H1 (cell line): ENCODE measurements at regions not wholly inside any gene's neighbourhood (a gene's known extent, or its start where the extent isn't known, plus 50 kb on each side); places are given as distances from the start of the nearest gene placed in this dataset.

Experiments used
- CTCF ChIA-PET: fragments of 300-600 bp; sonication (Branson Sonifier 250); formaldehyde crosslinking; loops from one replicate; lab custom pipeline; 2021; ENCODE audit not compliant: partially characterized antibody; lab: Charles Lee
- POLR2A ChIA-PET: fragments of 300-600 bp; sonication (Branson Sonifier 250); formaldehyde crosslinking; loops from one replicate; lab custom pipeline; 2021; ENCODE audit warnings: inconsistent platforms; ENCODE audit not compliant: partially characterized antibody; lab: Charles Lee
- DNase-seq, 2 experiments: peaks; one replicate each; pipeline versions ENCODE4 v3.0.0 to v3.0.0-alpha.2; 2010 to 2022; ENCODE audit warnings: low spot score in 2 of 2, low read depth in 1 of 2, mixed read lengths in 1 of 2
- FAIRE-seq: peaks from 2 replicates; lab custom pipeline; 2011; peaks lifted over from hg19 to GRCh38; lab: Jason Lieb, UNC
- H2AFZ ChIP-seq: 2 replicates; pipeline ENCODE4 v1.8.1; 2012; ENCODE audit warnings: low read length, inconsistent platforms
- H2AK5ac ChIP-seq: 2 replicates; pipeline ENCODE4 v1.6.1; 2013; ENCODE audit warnings: low read depth, low read length
- H2BK120ac ChIP-seq: replicated peaks from 2 replicates; pipeline ENCODE3; 2013; ENCODE audit warnings: low read depth, low read length, inconsistent platforms
- H2BK12ac ChIP-seq: 2 replicates; pipeline ENCODE4 v1.6.1; 2013; ENCODE audit warnings: low read depth, low read length
- H2BK15ac ChIP-seq: 2 replicates; pipeline ENCODE4 v1.6.1; 2013; ENCODE audit warnings: low read length
- H2BK20ac ChIP-seq: 2 replicates; pipeline ENCODE4 v1.6.1; 2013; ENCODE audit warnings: low read length
- H2BK5ac ChIP-seq: 2 replicates; pipeline ENCODE4 v1.6.1; 2013; ENCODE audit warnings: low read depth, low read length
- H3K14ac ChIP-seq: 2 replicates; pipeline ENCODE4 v1.6.1; 2013; ENCODE audit warnings: inconsistent platforms; ENCODE audit not compliant: insufficient read length
- H3K18ac ChIP-seq: 2 replicates; pipeline ENCODE4 v1.6.1; 2013; ENCODE audit warnings: low read length; ENCODE audit errors: extremely low read depth
- H3K23ac ChIP-seq: 2 replicates; pipeline ENCODE4 v1.6.1; 2013; ENCODE audit warnings: inconsistent platforms; ENCODE audit not compliant: insufficient read length
- H3K23me2 ChIP-seq: 2 replicates; pipeline ENCODE4 v1.6.1; 2013; ENCODE audit warnings: low read depth, low read length
- H3K27ac ChIP-seq: 2 replicates; pipeline ENCODE4 v1.6.1; 2011; ENCODE audit warnings: low read depth, low read length, inconsistent platforms
- H3K27me3 ChIP-seq, 4 experiments: replicated peaks in 1 of 4; 1 replicate in 1 of 4; 2 replicates in 3 of 4; pipeline versions ENCODE4 v1.6.1 to v1.8.1; 2011 to 2013; ENCODE audit warnings: low read length in 3 of 4, mild to moderate bottlenecking in 3 of 4, inconsistent platforms in 2 of 4, mixed read lengths in 2 of 4, moderate library complexity in 1 of 4; ENCODE audit not compliant: control insufficient read depth in 3 of 4, insufficient read depth in 3 of 4; ENCODE audit errors: extremely low read depth in 1 of 4
- H3K36me3 ChIP-seq, 4 experiments: 2 replicates each; pipeline versions ENCODE4 v1.6.1 to v1.8.1; 2011 to 2013; ENCODE audit warnings: mild to moderate bottlenecking in 4 of 4, low read length in 3 of 4, moderate library complexity in 2 of 4, control low read depth in 1 of 4, inconsistent platforms in 1 of 4; ENCODE audit not compliant: insufficient read depth in 4 of 4, control insufficient read depth in 2 of 4
- H3K4ac ChIP-seq: replicated peaks from 2 replicates; pipeline ENCODE3; 2013; ENCODE audit warnings: low read length, low read depth, mixed read lengths, inconsistent platforms; ENCODE audit not compliant: insufficient read length
- H3K4me1 ChIP-seq, 4 experiments: replicated peaks in 1 of 4; 1 replicate in 1 of 4; 2 replicates in 3 of 4; pipeline versions ENCODE4 v1.6.1 to v1.8.1; 2011 to 2013; ENCODE audit warnings: low read length in 3 of 4, inconsistent platforms in 2 of 4, mixed read lengths in 1 of 4; ENCODE audit not compliant: insufficient read depth in 4 of 4, control insufficient read depth in 3 of 4
- H3K4me2 ChIP-seq, 2 experiments: 2 replicates each; pipeline versions ENCODE4 v1.6.1 to v1.8.1; 2011 to 2013; ENCODE audit warnings: low read depth in 2 of 2, low read length in 2 of 2, control low read depth in 1 of 2, inconsistent platforms in 1 of 2, mild to moderate bottlenecking in 1 of 2; ENCODE audit not compliant: insufficient read depth in 1 of 2
- H3K4me3 ChIP-seq, 4 experiments: fragments of 200-600, 300-600 bp in 1 of 4; sonication (generic), shearing (Covaris generic), sonication (Bioruptor Twin) in 1 of 4; 2 replicates each; pipeline versions ENCODE4 v1.5.1 to v1.8.1; 2011 to 2016; ENCODE audit warnings: low read length in 4 of 4, low read depth in 3 of 4, control low read depth in 2 of 4, inconsistent platforms in 2 of 4, mild to moderate bottlenecking in 2 of 4, mixed read lengths in 1 of 4, moderate library complexity in 1 of 4; ENCODE audit not compliant: insufficient read depth in 2 of 4; ENCODE audit errors: extremely low read depth in 1 of 4
- H3K56ac ChIP-seq: replicated peaks from 2 replicates; pipeline ENCODE3; 2013; ENCODE audit warnings: low read depth, mild to moderate bottlenecking, mixed read lengths, low read length, inconsistent platforms; ENCODE audit not compliant: insufficient read length
- H3K79me1 ChIP-seq: 2 replicates; pipeline ENCODE4 v1.6.1; 2013; ENCODE audit warnings: low read depth, low read length, control low read depth
- H3K79me2 ChIP-seq, 2 experiments: 2 replicates each; pipeline versions ENCODE4 v1.6.1 to v1.8.1; 2012 to 2013; ENCODE audit warnings: low read length in 2 of 2, mild to moderate bottlenecking in 2 of 2, inconsistent platforms in 1 of 2; ENCODE audit not compliant: insufficient read depth in 2 of 2, control insufficient read depth in 1 of 2
- H3K9ac ChIP-seq, 4 experiments: replicated peaks in 1 of 4; 1 replicate in 1 of 4; 2 replicates in 3 of 4; pipeline versions ENCODE4 v1.6.1 to v1.8.1; 2011 to 2013; ENCODE audit warnings: low read depth in 3 of 4, low read length in 3 of 4, control low read depth in 2 of 4, mild to moderate bottlenecking in 2 of 4, moderate library complexity in 2 of 4, inconsistent platforms in 1 of 4; ENCODE audit errors: extremely low read depth in 1 of 4
- H3K9me3 ChIP-seq, 2 experiments: 2 replicates each; pipeline versions ENCODE4 v1.6.1 to v1.8.1; 2012 to 2013; ENCODE audit warnings: mild to moderate bottlenecking in 2 of 2, moderate library complexity in 2 of 2, control low read depth in 1 of 2, inconsistent platforms in 1 of 2, low read depth in 1 of 2, low read length in 1 of 2, mixed read lengths in 1 of 2; ENCODE audit not compliant: insufficient read depth in 2 of 2
- H4K20me1 ChIP-seq, 2 experiments: replicated peaks in 1 of 2; 2 replicates each; pipeline versions ENCODE3 to v1.8.1; 2011 to 2013; ENCODE audit warnings: inconsistent platforms in 2 of 2, low read length in 2 of 2, mild to moderate bottlenecking in 1 of 2; ENCODE audit not compliant: insufficient read depth in 2 of 2, control insufficient read depth in 1 of 2
- H4K5ac ChIP-seq: 2 replicates; pipeline ENCODE4 v1.6.1; 2013; ENCODE audit warnings: low read length, low read depth, mixed read lengths, inconsistent platforms; ENCODE audit not compliant: insufficient read length
- H4K8ac ChIP-seq: 2 replicates; pipeline ENCODE4 v1.8.0; 2013; ENCODE audit warnings: mild to moderate bottlenecking, moderate library complexity, low read length, inconsistent platforms; ENCODE audit not compliant: insufficient read depth; ENCODE audit errors: extremely low read depth
- H4K91ac ChIP-seq: replicated peaks from 2 replicates; pipeline ENCODE3; 2013; ENCODE audit warnings: low read length, mixed read lengths, inconsistent platforms; ENCODE audit not compliant: insufficient read length
- CBX5 ChIP-seq: fragments of 300-800, 300-1000 bp; sonication (generic); IDR thresholded peaks from 2 replicates; pipeline ENCODE4 v1.7.1; 2016; ENCODE audit warnings: antibody characterized with exemption, low read length, low read depth
- CEBPB ChIP-seq: IDR thresholded peaks from 2 replicates; pipeline ENCODE4 v1.6.1; 2012; ENCODE audit warnings: low read depth, low read length
- CREB1 ChIP-seq: IDR thresholded peaks from 2 replicates; pipeline ENCODE4 v1.6.1; 2012; ENCODE audit warnings: inconsistent platforms
- CTCF ChIP-seq, 3 experiments: IDR thresholded peaks; 1 replicate in 2 of 3; 2 replicates in 1 of 3; pipeline versions ENCODE4 v1.5.1 to v1.6.1; 2011; ENCODE audit warnings: low read length in 3 of 3, mild to moderate bottlenecking in 3 of 3, inconsistent platforms in 2 of 3, low read depth in 1 of 3, moderate library complexity in 1 of 3; ENCODE audit not compliant: insufficient read depth in 1 of 3; ENCODE audit errors: control extremely low read depth in 1 of 3
- E2F6 ChIP-seq: IDR thresholded peaks from 2 replicates; pipeline ENCODE4 v1.6.1; 2012; ENCODE audit warnings: inconsistent platforms
- EZH2 ChIP-seq: fragments of 200-600 bp; sonication (generic); IDR thresholded peaks from 2 replicates; pipeline ENCODE4 v1.7.1; 2012; ENCODE audit warnings: low read depth, mild to moderate bottlenecking, moderate library complexity, low read length, inconsistent platforms; ENCODE audit not compliant: severe bottlenecking
- FOSL1 ChIP-seq: IDR thresholded peaks from 2 replicates; pipeline ENCODE4 v1.6.1; 2011; ENCODE audit warnings: mild to moderate bottlenecking, low read depth, low read length, moderate library complexity; ENCODE audit not compliant: insufficient read depth
- MAFK ChIP-seq: IDR thresholded peaks from 2 replicates; pipeline ENCODE4 v1.6.1; 2012; ENCODE audit warnings: low read depth, mild to moderate bottlenecking, improper control_type of control experiment, low read length
- POLR2A ChIP-seq, 2 experiments: IDR thresholded peaks; 1 replicate in 1 of 2; 2 replicates in 1 of 2; pipeline ENCODE4 v1.6.1; 2011; ENCODE audit warnings: low read depth in 2 of 2, low read length in 2 of 2, mild to moderate bottlenecking in 2 of 2; ENCODE audit errors: control extremely low read depth in 1 of 2
- RFX5 ChIP-seq: IDR thresholded peaks from 2 replicates; pipeline ENCODE4 v1.6.1; 2011; ENCODE audit warnings: low read depth, low read length, improper control_type of control experiment, borderline replicate concordance
- TAF7 ChIP-seq: optimal IDR thresholded peaks from 2 replicates; pipeline ENCODE3; 2011; ENCODE audit warnings: low read depth, mild to moderate bottlenecking, inconsistent platforms, low read length, moderate library complexity, borderline replicate concordance
- YY1 ChIP-seq: IDR thresholded peaks from 2 replicates; pipeline ENCODE4 v1.6.1; 2011; ENCODE audit warnings: low read depth, mild to moderate bottlenecking, low read length
- WGBS, 2 experiments: shearing (Covaris generic) in 1 of 2; methylation state at CpG; one replicate each; pipeline versions ENCODE4 v1.1.6 to v1.1.7; 2013 to 2015; ENCODE audit warnings: low lambda C conversion rate in 2 of 2, mixed read lengths in 2 of 2, inconsistent platforms in 1 of 2, low coverage in 1 of 2, missing lambda C conversion rate in 1 of 2; ENCODE audit not compliant: insufficient replicate concordance in 2 of 2, insufficient coverage in 1 of 2, insufficient read length in 1 of 2; ENCODE audit errors: extremely low coverage in 1 of 2, missing lambda C conversion rate in 1 of 2; 5-methylcytosine and 5-hydroxymethylcytosine counted together

GRCh38 chr5:122656160-122656559 is 118.7 kb upstream of the SNX2 start:
- no peaks in the 10 kb centered on the region for H3K23me2 ChIP-seq
- no peak for FAIRE-seq
- H3K79me1 ChIP-seq: no peaks in the 10 kb centered on the region
- TF ChIP-seq E2F6 (no peak), CTCF (IDR thresholded peaks at IDR 0.05; ENCODE audit: control extremely low read depth in 1 of 3, insufficient read depth in 1 of 3, low read depth in 1 of 3, low read length in 3 of 3) (no peak), TAF7 (no peak), MAFK (no peak), CBX5 (no peak), CREB1 (no peak), EZH2 (no peak), POLR2A (IDR thresholded peaks at IDR 0.05; ENCODE audit: control extremely low read depth in 1 of 2, low read depth in 2 of 2, low read length in 2 of 2) (no peak), FOSL1 (no peak), YY1 (no peak), RFX5 (no peak), CEBPB (no peak)

More at GRCh38 chr5:122656160-122656559, 118.7 kb upstream of the SNX2 start:
- Histone ChIP-seq H3K27ac (no peak overlapping the region), H3K4me2 (no peak overlapping the region), H4K91ac (no peak overlapping the region), H2BK5ac (no peak overlapping the region), H3K4ac (no peak overlapping the region), H2BK15ac (no peak overlapping the region), H4K20me1 (no peaks in the 10 kb centered on the region), H2BK20ac (no peak overlapping the region), H3K14ac (no peak overlapping the region), H3K23ac (no peak overlapping the region), H2AK5ac (no peak overlapping the region), H3K27me3 (no peaks in the 10 kb centered on the region), H3K36me3 (no peaks in the 10 kb centered on the region), H2AFZ (no peak overlapping the region), H3K4me3 (no peak overlapping the region), H4K8ac (no peak overlapping the region), H3K4me1 (no peaks in the 10 kb centered on the region), H3K18ac (no peak overlapping the region), H2BK12ac (no peak overlapping the region), H3K56ac (no peak overlapping the region), H3K9ac (no peak overlapping the region), H3K79me2 (no peaks in the 10 kb centered on the region), H3K9me3 (no peaks in the 10 kb centered on the region), H2BK120ac (no peak overlapping the region), H4K5ac (no peak overlapping the region)
- WGBS, 2 experiments: 89% methylated on average over 4 of the region's 4 CpGs; no CpG with 5 or more reads in 1 of the 2 experiments
- ChIA-PET POLR2A (no interaction called here), CTCF (interaction anchor here (0.6 to 0.8 kb wide), 2 partner anchors 23 to 31 kb away, joined by 3 read pairs; no protein-coding TSS in a partner anchor)
- no peak for DNase-seq
